Small intestine (tissue), 7 donors: ENCODE measurements at regions not wholly inside any gene's neighbourhood (a gene's known extent, or its start where the extent isn't known, plus 50 kb on each side); places are given as distances from the start of the nearest gene placed in this dataset.
"Not testable (repeated sequence)": the region's sequence is repeated elsewhere in the genome, so short reads cannot be mapped to it uniquely, and the experiment has no call there.

ENCODE experiments used
- DNase-seq, 2 donors: peaks; one replicate each; pipeline versions ENCODE4 v3.0.0 to v3.0.0-alpha.2; 2013
- FAIRE-seq: peaks from 2 replicates; lab custom pipeline; 2012; peaks lifted over from hg19 to GRCh38; lab: Jason Lieb, UNC
- H3K27ac ChIP-seq, 3 donors: one replicate each; pipeline ENCODE4 v1.5.1; 2013; ENCODE audit warnings: low read length in 2 of 3, mild to moderate bottlenecking in 2 of 3, control low read depth in 1 of 3, inconsistent platforms in 1 of 3, low read depth in 1 of 3, moderate library complexity in 1 of 3
- H3K27me3 ChIP-seq, 3 donors: one replicate each; pipeline ENCODE4 v1.6.1; 2013; ENCODE audit warnings: low read length in 3 of 3, inconsistent platforms in 1 of 3; ENCODE audit not compliant: control insufficient read depth in 3 of 3, insufficient read depth in 3 of 3
- H3K36me3 ChIP-seq, 3 donors: one replicate each; pipeline ENCODE4 v1.6.1; 2013; ENCODE audit warnings: low read length in 3 of 3, inconsistent platforms in 1 of 3, low read depth in 1 of 3, mild to moderate bottlenecking in 1 of 3, moderate library complexity in 1 of 3; ENCODE audit not compliant: control insufficient read depth in 3 of 3, insufficient read depth in 2 of 3
- H3K4me1 ChIP-seq, 3 donors: one replicate each; pipeline ENCODE4 v1.6.1; 2013; ENCODE audit warnings: low read length in 2 of 3, inconsistent platforms in 1 of 3, low read depth in 1 of 3, mild to moderate bottlenecking in 1 of 3, moderate library complexity in 1 of 3; ENCODE audit not compliant: control insufficient read depth in 3 of 3, insufficient read depth in 2 of 3
- H3K4me3 ChIP-seq, 3 donors: one replicate each; pipeline ENCODE4 v1.5.1; 2013; ENCODE audit warnings: low read length in 3 of 3, control low read depth in 1 of 3, inconsistent platforms in 1 of 3, low read depth in 1 of 3, mild to moderate bottlenecking in 1 of 3, moderate library complexity in 1 of 3
- H3K9me3 ChIP-seq, 2 donors: one replicate each; pipeline ENCODE4 v1.6.1; 2013; ENCODE audit warnings: low read depth in 1 of 2, low read length in 1 of 2; ENCODE audit not compliant: control insufficient read depth in 2 of 2, insufficient read depth in 1 of 2
- WGBS, 3 donors: extraction: QIAGEN DNeasy Blood & Tissue Kit; methylation state at CpG; one replicate each; pipeline ENCODE4 v1.1.7; 2013; 5-methylcytosine and 5-hydroxymethylcytosine counted together
- donor health status: healthy with polysubstance abuse.
- donor health status: control.
- donor health status: control.
- donor health status: Bipolar disorder and iron deficiency.
- donor health status: healthy.

GRCh38 chr15:79738143-79738542 is 158.7 kb downstream of the MTHFS start:
- H3K4me3 ChIP-seq: no peak overlapping the region
- peaks cover 0 to 3% of the 10 kb centered on the region in 2 donors for H3K9me3 ChIP-seq
- FAIRE-seq: no peak
- no peaks in the 10 kb centered on the region for H3K36me3 ChIP-seq
- 77 to 85% (median 79%) methylated on average over 6 of the region's 6 CpGs for WGBS, 3 donors
- H3K27me3 ChIP-seq: no peaks in the 10 kb centered on the region
- no peak overlapping the region for H3K27ac ChIP-seq
- DNase-seq: no peak
- H3K4me1 ChIP-seq: no peaks in the 10 kb centered on the region

GRCh38 chr15:79740561-79740960 is 156.3 kb downstream of the MTHFS start:
- no peaks in the 10 kb centered on the region for H3K27me3 ChIP-seq
- H3K9me3 ChIP-seq: peaks cover 0 to 3% of the 10 kb centered on the region in 2 donors
- no peak overlapping the region for H3K4me3 ChIP-seq
- H3K36me3 ChIP-seq: no peaks in the 10 kb centered on the region
- no peak for FAIRE-seq
- no peak overlapping the region for H3K27ac ChIP-seq
- 73 to 80% (median 79%) methylated on average over 2 of the region's 2 CpGs for WGBS, 3 donors
- no peak for DNase-seq
- no peaks in the 10 kb centered on the region for H3K4me1 ChIP-seq

GRCh38 chr15:79743032-79743431 is 153.8 kb downstream of the MTHFS start:
- DNase-seq (no peak), FAIRE-seq (no peak)
- Histone ChIP-seq H3K27ac (no peak overlapping the region), H3K27me3 (no peaks in the 10 kb centered on the region), H3K4me1 (no peaks in the 10 kb centered on the region), H3K36me3 (no peaks in the 10 kb centered on the region), H3K9me3 (no peaks in the 10 kb centered on the region), H3K4me3 (no peak overlapping the region)
- WGBS, 3 donors: 92 to 94% (median 93%) methylated on average over 10 of the region's 10 CpGs

GRCh38 chr15:79744485-79744884 is 152.3 kb downstream of the MTHFS start:
- FAIRE-seq, H3K4me3 ChIP-seq, H3K36me3 ChIP-seq, H3K27me3 ChIP-seq, DNase-seq, H3K27ac ChIP-seq, H3K4me1 ChIP-seq, H3K9me3 ChIP-seq: not testable (repeated sequence)
- 54 to 72% (median 58%) methylated on average over 3 of the region's 3 CpGs for WGBS, 3 donors

- no peaks in the 10 kb centered on the region for H3K36me3 ChIP-seq
- DNase-seq (no peak), FAIRE-seq (no peak)
- no peak overlapping the region for H3K27ac ChIP-seq
- WGBS, 3 donors: 90 to 93% (median 91%) methylated on average over 4 of the region's 4 CpGs
- H3K27me3 ChIP-seq: no peaks in the 10 kb centered on the region
- H3K4me1 ChIP-seq: no peaks in the 10 kb centered on the region
- H3K4me3 ChIP-seq: no peak overlapping the region
- H3K9me3 ChIP-seq: peaks cover 0 to 2% of the 10 kb centered on the region in 2 donors
Measured at GRCh38 chr15:79756365-79756764, 140.4 kb downstream of the MTHFS start.

GRCh38 chr15:79765081-79765480 is 131.7 kb downstream of the MTHFS start:
- whole genome bisulfite sequencing, 3 donors: 72 to 76% (median 73%) methylated on average over 4 of the region's 4 CpGs
- FAIRE-seq (no peak), DNase-seq (no peak)
- Histone ChIP-seq H3K27me3 (no peaks in the 10 kb centered on the region), H3K9me3 (no peaks in the 10 kb centered on the region), H3K36me3 (no peaks in the 10 kb centered on the region), H3K27ac (no peak overlapping the region), H3K4me1 (no peaks in the 10 kb centered on the region), H3K4me3 (no peak overlapping the region)

- no peak overlapping the region for H3K4me3 ChIP-seq
- FAIRE-seq (no peak), DNase-seq (peak in 1 of 2 donors; percentile 2)
- no peak overlapping the region for H3K27ac ChIP-seq
- no peaks in the 10 kb centered on the region for H3K27me3 ChIP-seq
- H3K36me3 ChIP-seq: no peaks in the 10 kb centered on the region
- no peaks in the 10 kb centered on the region for H3K4me1 ChIP-seq
- WGBS, 3 donors: 47 to 65% (median 47%) methylated on average over 4 of the region's 4 CpGs
- H3K9me3 ChIP-seq: no peaks in the 10 kb centered on the region
Measured at GRCh38 chr15:79769069-79769481, 127.7 kb downstream of the MTHFS start.

GRCh38 chr15:79769933-79770759 is 126.7 kb downstream of the MTHFS start:
- no peak overlapping the region for H3K27ac ChIP-seq
- 78 to 86% (median 84%) methylated on average over 11 of the region's 11 CpGs for WGBS, 3 donors
- H3K27me3 ChIP-seq: no peaks in the 10 kb centered on the region
- no peak for FAIRE-seq
- H3K9me3 ChIP-seq: no peaks in the 10 kb centered on the region
- H3K4me1 ChIP-seq: no peaks in the 10 kb centered on the region
- H3K36me3 ChIP-seq: no peaks in the 10 kb centered on the region
- H3K4me3 ChIP-seq: no peak overlapping the region
- no peak for DNase-seq
